DOHH2 (cell line): ENCODE measurements at regions not wholly inside any gene's neighbourhood (a gene's known extent, or its start where the extent isn't known, plus 50 kb on each side); places are given as distances from the start of the nearest gene placed in this dataset.

Experiments used
- EZH2phosphoT487 ChIP-seq: fragments of 200-600 bp; sonication (generic); IDR thresholded peaks from 2 replicates; pipeline ENCODE4 v1.6.1; 2017; ENCODE audit warnings: borderline replicate concordance, mild to moderate bottlenecking, antibody characterized with exemption, low read length, moderate library complexity, mixed read lengths
- TF ChIP-seq, protein P1 (sequence below): fragments of 200-600 bp; sonication (generic); IDR thresholded peaks from one replicate; pipeline ENCODE4 v1.5.1; 2014; ENCODE audit warnings: antibody characterized with exemption, mild to moderate bottlenecking, low read depth, low read length; ENCODE audit not compliant: poor library complexity, severe bottlenecking

DNA sequence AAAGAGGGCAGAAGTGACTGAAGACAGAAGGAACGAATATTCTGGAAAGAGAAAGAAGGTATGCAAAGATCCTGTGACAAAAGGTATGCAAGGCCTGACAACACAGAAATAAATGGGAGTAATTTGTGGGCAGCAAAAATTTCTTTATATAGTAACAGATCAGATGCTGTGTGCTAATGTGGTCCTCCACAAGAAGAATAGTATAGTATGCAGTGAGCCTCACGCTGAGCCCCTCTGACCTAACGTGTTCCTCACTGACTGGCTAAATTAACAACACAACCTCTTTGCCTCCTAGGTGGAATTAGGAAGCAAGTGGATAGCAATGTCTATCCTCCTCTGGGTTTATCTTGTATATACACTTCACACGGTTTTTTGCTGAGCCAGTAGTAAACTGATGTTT, 143.1 kb upstream of the SESN3 start:
- TF ChIP-seq, protein P1, sequence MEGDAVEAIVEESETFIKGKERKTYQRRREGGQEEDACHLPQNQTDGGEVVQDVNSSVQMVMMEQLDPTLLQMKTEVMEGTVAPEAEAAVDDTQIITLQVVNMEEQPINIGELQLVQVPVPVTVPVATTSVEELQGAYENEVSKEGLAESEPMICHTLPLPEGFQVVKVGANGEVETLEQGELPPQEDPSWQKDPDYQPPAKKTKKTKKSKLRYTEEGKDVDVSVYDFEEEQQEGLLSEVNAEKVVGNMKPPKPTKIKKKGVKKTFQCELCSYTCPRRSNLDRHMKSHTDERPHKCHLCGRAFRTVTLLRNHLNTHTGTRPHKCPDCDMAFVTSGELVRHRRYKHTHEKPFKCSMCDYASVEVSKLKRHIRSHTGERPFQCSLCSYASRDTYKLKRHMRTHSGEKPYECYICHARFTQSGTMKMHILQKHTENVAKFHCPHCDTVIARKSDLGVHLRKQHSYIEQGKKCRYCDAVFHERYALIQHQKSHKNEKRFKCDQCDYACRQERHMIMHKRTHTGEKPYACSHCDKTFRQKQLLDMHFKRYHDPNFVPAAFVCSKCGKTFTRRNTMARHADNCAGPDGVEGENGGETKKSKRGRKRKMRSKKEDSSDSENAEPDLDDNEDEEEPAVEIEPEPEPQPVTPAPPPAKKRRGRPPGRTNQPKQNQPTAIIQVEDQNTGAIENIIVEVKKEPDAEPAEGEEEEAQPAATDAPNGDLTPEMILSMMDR: no peak
- no peak for TF ChIP-seq EZH2phosphoT487
